ENCODE measurements at regions not wholly inside any gene's neighbourhood (a gene's known extent, or its start where the extent isn't known, plus 50 kb on each side); places are given as distances from the start of the nearest gene placed in this dataset.
"Not testable (repeated sequence)": the region's sequence is repeated elsewhere in the genome, so short reads cannot be mapped to it uniquely, and the experiment has no call there.

- ChIA-PET CTCF (no interaction called here), POLR2A (no interaction called here)
- no peak for DNase-seq (ENCODE audit: extremely low spot score)
- no peak for TF ChIP-seq CTCF (IDR thresholded peaks at IDR 0.05; ENCODE audit: control extremely low read depth, extremely low read depth, low read depth, missing control alignments)
Measured at GRCh38 chr10:81251457-81252115, 623.4 kb upstream of the NRG3 start.

GRCh38 chr10:81264991-81265390, 610.0 kb upstream of the NRG3 start:
- DNase-seq (ENCODE audit: extremely low spot score); CTCF ChIA-PET; POLR2A ChIA-PET: not testable (repeated sequence)

- DNase-seq (ENCODE audit: extremely low spot score), result no peak
- ChIA-PET CTCF (no interaction called here), POLR2A (no interaction called here)
- no peak for TF ChIP-seq CTCF (IDR thresholded peaks at IDR 0.05; ENCODE audit: control extremely low read depth, extremely low read depth, low read depth, missing control alignments)
Measured at GRCh38 chr10:81270051-81270450, 604.9 kb upstream of the NRG3 start.

- no peak for TF ChIP-seq CTCF (IDR thresholded peaks at IDR 0.05; ENCODE audit: control extremely low read depth, extremely low read depth, low read depth, missing control alignments)
- DNase-seq (ENCODE audit: extremely low spot score), result no peak
- ChIA-PET CTCF (no interaction called here), POLR2A (no interaction called here)
Measured at GRCh38 chr10:81280497-81281479, 594.2 kb upstream of the NRG3 start.

GRCh38 chr10:81288544-81288943, 586.5 kb upstream of the NRG3 start:
- ChIA-PET CTCF (no interaction called here), POLR2A (no interaction called here)
- DNase-seq (ENCODE audit: extremely low spot score), result no peak
- no peak for TF ChIP-seq CTCF (IDR thresholded peaks at IDR 0.05; ENCODE audit: control extremely low read depth, extremely low read depth, low read depth, missing control alignments)

GRCh38 chr10:81297292-81297691, 577.7 kb upstream of the NRG3 start:
- ChIA-PET CTCF (no interaction called here), POLR2A (no interaction called here)
- no peak for DNase-seq (ENCODE audit: extremely low spot score)
- no peak for TF ChIP-seq CTCF (IDR thresholded peaks at IDR 0.05; ENCODE audit: control extremely low read depth, extremely low read depth, low read depth, missing control alignments)

- DNase-seq (ENCODE audit: extremely low spot score), result no peak
- ChIA-PET POLR2A (no interaction called here), CTCF (no interaction called here)
- TF ChIP-seq CTCF (IDR thresholded peaks at IDR 0.05; ENCODE audit: control extremely low read depth, extremely low read depth, low read depth, missing control alignments), result no peak
Measured at GRCh38 chr10:81303656-81304055, 571.3 kb upstream of the NRG3 start.

All from GM10248 (cell line).